ENCODE measurements at regions not wholly inside any gene's neighbourhood (a gene's known extent, or its start where the extent isn't known, plus 50 kb on each side); places are given as distances from the start of the nearest gene placed in this dataset.

- no peak for TF ChIP-seq CTCF (conservative IDR thresholded peaks at IDR 0.05; ENCODE audit: low read length)
- TF ChIP-seq EZH2phosphoT487 (IDR thresholded peaks at IDR 0.05; ENCODE audit: borderline replicate concordance, low read depth, low read length), result no peak
Observed at GRCh38 chr12:126572170-126572569, 1506.9 kb downstream of the AACS start.
